IMR-90 (cell line): ENCODE measurements at regions not wholly inside any gene's neighbourhood (a gene's known extent, or its start where the extent isn't known, plus 50 kb on each side); places are given as distances from the start of the nearest gene placed in this dataset.

Experiments used
- BHLHE40 ChIP-seq: fragments of 150-350 bp; IDR thresholded peaks from 2 replicates; pipeline ENCODE4 v1.6.1; 2016; ENCODE audit warnings: mild to moderate bottlenecking, low read depth, low read length
- CEBPB ChIP-seq: IDR thresholded peaks from 2 replicates; pipeline ENCODE4 v1.6.1; 2012; ENCODE audit warnings: low read depth, low read length, improper control_type of control experiment
- CHD1 ChIP-seq: IDR thresholded peaks from 2 replicates; pipeline ENCODE4 v1.6.1; 2012; ENCODE audit warnings: low read depth, low read length, improper control_type of control experiment
- CTCF ChIP-seq: conservative IDR thresholded peaks from 2 replicates; pipeline ENCODE4 v1.5.1; 2012; ENCODE audit warnings: mild to moderate bottlenecking, low read depth, low read length, improper control_type of control experiment
- ELK1 ChIP-seq: fragments of 150-350 bp; IDR thresholded peaks from 2 replicates; pipeline ENCODE4 v1.6.1; 2016; ENCODE audit warnings: low read depth, mild to moderate bottlenecking, low read length, moderate library complexity, borderline replicate concordance
- MAFK ChIP-seq: IDR thresholded peaks from 2 replicates; pipeline ENCODE4 v1.6.1; 2012; ENCODE audit warnings: low read depth, low read length, improper control_type of control experiment
- MXI1 ChIP-seq: IDR thresholded peaks from 2 replicates; pipeline ENCODE4 v1.6.1; 2012; ENCODE audit warnings: low read depth, mild to moderate bottlenecking, low read length, moderate library complexity, borderline replicate concordance
- POLR2A ChIP-seq: IDR thresholded peaks from 2 replicates; pipeline ENCODE4 v1.6.1; 2012; ENCODE audit warnings: mild to moderate bottlenecking, low read depth, low read length
- RAD21 ChIP-seq: IDR thresholded peaks from 2 replicates; pipeline ENCODE4 v1.6.1; 2012; ENCODE audit warnings: low read length, improper control_type of control experiment
- RFX5 ChIP-seq: IDR thresholded peaks from 2 replicates; pipeline ENCODE4 v1.8.0; 2012; ENCODE audit warnings: low read depth, mild to moderate bottlenecking, low read length, moderate library complexity
- SMC3 ChIP-seq: fragments of 150-350 bp; IDR thresholded peaks from 2 replicates; pipeline ENCODE4 v1.6.1; 2016; ENCODE audit warnings: low read depth, mild to moderate bottlenecking, antibody characterized with exemption, low read length, moderate library complexity
- USF2 ChIP-seq: fragments of 150-350 bp; IDR thresholded peaks from 2 replicates; pipeline ENCODE4 v1.6.1; 2017; ENCODE audit warnings: mild to moderate bottlenecking, antibody characterized with exemption, low read length, low read depth

GRCh38 chr5:30051976-30052375 lies 1141.5 kb upstream of the CDH6 start:
- TF ChIP-seq CTCF = no peak
- no peak for TF ChIP-seq CEBPB
- no peak for TF ChIP-seq POLR2A
- TF ChIP-seq USF2 = no peak
- TF ChIP-seq BHLHE40 = no peak
- no peak for TF ChIP-seq RAD21
- TF ChIP-seq MAFK = no peak
- TF ChIP-seq ELK1 = no peak
- TF ChIP-seq CHD1 = no peak
- TF ChIP-seq RFX5 = no peak
- TF ChIP-seq SMC3 = no peak
- TF ChIP-seq MXI1 = no peak
